ENCODE measurements at regions not wholly inside any gene's neighbourhood (a gene's known extent, or its start where the extent isn't known, plus 50 kb on each side); places are given as distances from the start of the nearest gene placed in this dataset.

DNA sequence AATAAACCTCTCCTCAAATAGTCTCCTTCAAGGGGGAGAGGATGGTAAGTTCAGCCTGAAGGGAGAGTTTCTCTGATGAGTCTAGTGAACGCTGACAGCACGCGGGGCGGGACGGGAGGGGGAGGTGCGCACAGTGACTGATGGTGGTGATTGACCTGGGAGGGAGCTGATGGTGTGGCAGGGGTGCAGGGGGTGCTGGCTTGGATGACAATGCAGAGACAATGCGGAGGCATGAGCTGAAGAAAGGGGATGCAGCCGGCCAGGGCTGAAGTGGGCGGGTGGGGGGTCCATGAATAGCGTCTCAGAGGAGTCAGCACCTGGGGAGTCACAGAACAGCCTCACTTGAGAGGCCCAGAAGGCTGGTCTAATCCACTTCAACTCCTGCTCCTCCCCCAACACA lies 142.5 kb upstream of the PJA1 start:
- Histone ChIP-seq H3T11ph (ENCODE audit: low read length) (no peak overlapping the region), H3K23me2 (ENCODE audit: insufficient read length, low read depth, low read length, poor library complexity, severe bottlenecking) (no peaks in the 10 kb centered on the region), H2BK15ac (ENCODE audit: low read depth, low read length) (no peak overlapping the region), H3K14ac (ENCODE audit: insufficient read depth, low read length) (no peak overlapping the region), H2BK120ac (ENCODE audit: low read depth, low read length, poor library complexity, severe bottlenecking) (no peak overlapping the region), H2BK12ac (ENCODE audit: insufficient read length, low read depth, low read length) (no peak overlapping the region), H4K5ac (ENCODE audit: insufficient read length, low read depth, low read length) (no peak overlapping the region), H4K20me1 (ENCODE audit: control insufficient read depth, insufficient read depth, insufficient read length) (no peaks in the 10 kb centered on the region), H3K4me2 (ENCODE audit: insufficient read depth, insufficient read length, low read length) (no peak overlapping the region), H3K27ac (ENCODE audit: insufficient read length, low read depth, low read length) (no peak overlapping the region), H2BK5ac (ENCODE audit: insufficient read length, low read length) (no peak overlapping the region), H3K9ac (ENCODE audit: extremely low read depth, insufficient read length, low read length) (no peak overlapping the region), H3K18ac (ENCODE audit: insufficient read length, low read depth, low read length) (no peak overlapping the region), H3K56ac (ENCODE audit: insufficient read length, low read depth, low read length) (no peak overlapping the region), H2BK20ac (ENCODE audit: low read depth, low read length, poor library complexity, severe bottlenecking) (no peak overlapping the region), H3K9me3 (ENCODE audit: control insufficient read depth, low read depth, low read length) (no peaks in the 10 kb centered on the region), H3K23ac (ENCODE audit: insufficient read length, low read depth, low read length) (no peak overlapping the region), H4K8ac (replicated peaks; ENCODE audit: insufficient read length, low read depth, low read length) (no peak overlapping the region), H4K91ac (ENCODE audit: insufficient read length, low read depth, low read length) (no peak overlapping the region), H2AFZ (ENCODE audit: low read length) (no peak overlapping the region), H3K79me1 (ENCODE audit: insufficient read depth, low read depth, low read length, poor library complexity, severe bottlenecking) (no peaks in the 10 kb centered on the region), H3K4ac (ENCODE audit: low read depth, low read length) (no peak overlapping the region), H3K27me3 (ENCODE audit: insufficient read depth, low read length) (no peaks in the 10 kb centered on the region), H2AK5ac (ENCODE audit: insufficient read length, low read length) (no peak overlapping the region), H3K4me1 (ENCODE audit: insufficient read depth, low read length) (peaks cover 1% of the 10 kb centered on the region; the same call in 1 of the 2 replicates), H3K79me2 (ENCODE audit: insufficient read depth, low read length) (no peaks in the 10 kb centered on the region)
- Mint-ChIP-seq H3K4me3 (peak overlapping the region in 1 of 2 experiments; percentile 17; a peak in 2 of 5 replicates), H3K27ac (peak overlapping the region in 2 of 3 experiments; percentile 44 to 68; a peak in 3 of 7 replicates), H3K4me1 (peaks cover 21 to 42% of the 10 kb centered on the region in 2 experiments), H3K36me3 (ENCODE audit: insufficient read depth in 1 of 3, low read depth in 3 of 3) (peaks cover 0 to 7% (median 2%) of the 10 kb centered on the region in 3 experiments; a peak in 4 of 7 replicates), H3K27me3 (ENCODE audit: low read depth) (peaks cover 33% of the 10 kb centered on the region), H3K9me3 (peaks cover 59 to 66% of the 10 kb centered on the region in 2 experiments)
- DNase-seq: no peak
- TF ChIP-seq, protein P1, sequence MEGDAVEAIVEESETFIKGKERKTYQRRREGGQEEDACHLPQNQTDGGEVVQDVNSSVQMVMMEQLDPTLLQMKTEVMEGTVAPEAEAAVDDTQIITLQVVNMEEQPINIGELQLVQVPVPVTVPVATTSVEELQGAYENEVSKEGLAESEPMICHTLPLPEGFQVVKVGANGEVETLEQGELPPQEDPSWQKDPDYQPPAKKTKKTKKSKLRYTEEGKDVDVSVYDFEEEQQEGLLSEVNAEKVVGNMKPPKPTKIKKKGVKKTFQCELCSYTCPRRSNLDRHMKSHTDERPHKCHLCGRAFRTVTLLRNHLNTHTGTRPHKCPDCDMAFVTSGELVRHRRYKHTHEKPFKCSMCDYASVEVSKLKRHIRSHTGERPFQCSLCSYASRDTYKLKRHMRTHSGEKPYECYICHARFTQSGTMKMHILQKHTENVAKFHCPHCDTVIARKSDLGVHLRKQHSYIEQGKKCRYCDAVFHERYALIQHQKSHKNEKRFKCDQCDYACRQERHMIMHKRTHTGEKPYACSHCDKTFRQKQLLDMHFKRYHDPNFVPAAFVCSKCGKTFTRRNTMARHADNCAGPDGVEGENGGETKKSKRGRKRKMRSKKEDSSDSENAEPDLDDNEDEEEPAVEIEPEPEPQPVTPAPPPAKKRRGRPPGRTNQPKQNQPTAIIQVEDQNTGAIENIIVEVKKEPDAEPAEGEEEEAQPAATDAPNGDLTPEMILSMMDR (conservative IDR thresholded peaks at IDR 0.05): no peak
- no CpG with 5 or more reads among the region's 10 CpGs for WGBS (ENCODE audit: extremely low coverage, insufficient read length, low lambda C conversion rate)
